PFSK-1 (cell line): ENCODE measurements at regions not wholly inside any gene's neighbourhood (a gene's known extent, or its start where the extent isn't known, plus 50 kb on each side); places are given as distances from the start of the nearest gene placed in this dataset.

ENCODE experiments used
- FOXP2 ChIP-seq: optimal IDR thresholded peaks from 2 replicates; pipeline ENCODE3; 2011; ENCODE audit warnings: borderline replicate concordance, control low read depth, inconsistent platforms; ENCODE audit not compliant: insufficient read depth; ENCODE audit errors: extremely low read length, extremely low read depth
- POLR2AphosphoS5 ChIP-seq: IDR thresholded peaks from 2 replicates; pipeline ENCODE4 v1.6.1; 2012; ENCODE audit warnings: low read depth, mild to moderate bottlenecking, control low read depth, low read length, moderate library complexity
- REST ChIP-seq, 2 experiments: IDR thresholded peaks; 2 replicates each; pipeline versions ENCODE4 v1.6.1 to v1.8.0; 2011 to 2012; ENCODE audit warnings: low read depth in 2 of 2, low read length in 2 of 2, control low read depth in 1 of 2, inconsistent platforms in 1 of 2, mild to moderate bottlenecking in 1 of 2, moderate library complexity in 1 of 2; ENCODE audit not compliant: insufficient read depth in 1 of 2
- SIN3A ChIP-seq: IDR thresholded peaks from 2 replicates; pipeline ENCODE4 v1.6.1; 2012; ENCODE audit warnings: mild to moderate bottlenecking, low read length, moderate library complexity, borderline replicate concordance; ENCODE audit not compliant: insufficient read depth
- TAF1 ChIP-seq: IDR thresholded peaks from 2 replicates; pipeline ENCODE4 v1.6.1; 2012; ENCODE audit warnings: low read length, control low read depth, borderline replicate concordance; ENCODE audit not compliant: insufficient read depth

- TF ChIP-seq POLR2AphosphoS5 (no peak), SIN3A (no peak), FOXP2 (no peak), TAF1 (no peak), REST (IDR thresholded peaks at IDR 0.05; ENCODE audit: insufficient read depth in 1 of 2, low read depth in 2 of 2, low read length in 2 of 2) (no peak)
Measured at GRCh38 chr4:123102897-123103471, 180.6 kb upstream of the NUDT6 start.

GRCh38 chr4:123104310-123105025 is 182.1 kb upstream of the NUDT6 start:
- no peak for TF ChIP-seq TAF1
- TF ChIP-seq POLR2AphosphoS5, result no peak
- TF ChIP-seq SIN3A, result no peak
- TF ChIP-seq REST (IDR thresholded peaks at IDR 0.05; ENCODE audit: insufficient read depth in 1 of 2, low read depth in 2 of 2, low read length in 2 of 2), result no peak
- no peak for TF ChIP-seq FOXP2

- TF ChIP-seq REST (IDR thresholded peaks at IDR 0.05; ENCODE audit: insufficient read depth in 1 of 2, low read depth in 2 of 2, low read length in 2 of 2), result no peak
- no peak for TF ChIP-seq TAF1
- no peak for TF ChIP-seq SIN3A
- no peak for TF ChIP-seq POLR2AphosphoS5
- TF ChIP-seq FOXP2, result no peak
Measured at GRCh38 chr4:123105026-123105420, 182.6 kb upstream of the NUDT6 start.

GRCh38 chr4:123106747-123107146 is 184.3 kb upstream of the NUDT6 start:
- no peak for TF ChIP-seq FOXP2

GRCh38 chr4:123107444-123108252 is 185.3 kb upstream of the NUDT6 start:
- TF ChIP-seq SIN3A (no peak), REST (IDR thresholded peaks at IDR 0.05; ENCODE audit: insufficient read depth in 1 of 2, low read depth in 2 of 2, low read length in 2 of 2) (no peak), TAF1 (no peak)
